AG04450 (cell line): ENCODE measurements at regions not wholly inside any gene's neighbourhood (a gene's known extent, or its start where the extent isn't known, plus 50 kb on each side); places are given as distances from the start of the nearest gene placed in this dataset.

Source experiments
- CTCF ChIA-PET: fragments of 300-600, 350-600 bp; formaldehyde crosslinking; extraction: SDS; loops from one replicate; lab custom pipeline; 2022; ENCODE audit warnings: antibody characterized with exemption, inconsistent platforms; lab: Charles Lee
- POLR2A ChIA-PET: fragments of 350-600 bp; formaldehyde crosslinking; extraction: SDS; loops from one replicate; lab custom pipeline; 2021; ENCODE audit warnings: antibody characterized with exemption, inconsistent platforms; lab: Yijun Ruan, JAX
- DNase-seq: peaks from one replicate; pipeline ENCODE4 v3.0.0-alpha.2; 2011; ENCODE audit warnings: low read depth, low spot score
- H3K27ac ChIP-seq: one replicate; pipeline ENCODE4 v1.5.1; 2012; ENCODE audit warnings: low read depth, low read length, control low read depth
- H3K27me3 ChIP-seq: one replicate; pipeline ENCODE4 v1.6.0; 2012; ENCODE audit warnings: low read length; ENCODE audit not compliant: control insufficient read depth, insufficient read depth
- H3K4me3 ChIP-seq: 2 replicates; pipeline ENCODE4 v1.5.1; 2011; ENCODE audit warnings: mild to moderate bottlenecking, low read depth, low read length, control low read depth
- H3K9me3 ChIP-seq: 2 replicates; pipeline ENCODE4 v1.5.1; 2012; ENCODE audit warnings: low read length; ENCODE audit not compliant: control insufficient read depth, insufficient read depth
- TF ChIP-seq, protein P1 (sequence below): IDR thresholded peaks from 2 replicates; pipeline ENCODE4 v1.5.1; 2011; ENCODE audit warnings: low read depth, low read length, control low read depth, inconsistent platforms

DNA sequence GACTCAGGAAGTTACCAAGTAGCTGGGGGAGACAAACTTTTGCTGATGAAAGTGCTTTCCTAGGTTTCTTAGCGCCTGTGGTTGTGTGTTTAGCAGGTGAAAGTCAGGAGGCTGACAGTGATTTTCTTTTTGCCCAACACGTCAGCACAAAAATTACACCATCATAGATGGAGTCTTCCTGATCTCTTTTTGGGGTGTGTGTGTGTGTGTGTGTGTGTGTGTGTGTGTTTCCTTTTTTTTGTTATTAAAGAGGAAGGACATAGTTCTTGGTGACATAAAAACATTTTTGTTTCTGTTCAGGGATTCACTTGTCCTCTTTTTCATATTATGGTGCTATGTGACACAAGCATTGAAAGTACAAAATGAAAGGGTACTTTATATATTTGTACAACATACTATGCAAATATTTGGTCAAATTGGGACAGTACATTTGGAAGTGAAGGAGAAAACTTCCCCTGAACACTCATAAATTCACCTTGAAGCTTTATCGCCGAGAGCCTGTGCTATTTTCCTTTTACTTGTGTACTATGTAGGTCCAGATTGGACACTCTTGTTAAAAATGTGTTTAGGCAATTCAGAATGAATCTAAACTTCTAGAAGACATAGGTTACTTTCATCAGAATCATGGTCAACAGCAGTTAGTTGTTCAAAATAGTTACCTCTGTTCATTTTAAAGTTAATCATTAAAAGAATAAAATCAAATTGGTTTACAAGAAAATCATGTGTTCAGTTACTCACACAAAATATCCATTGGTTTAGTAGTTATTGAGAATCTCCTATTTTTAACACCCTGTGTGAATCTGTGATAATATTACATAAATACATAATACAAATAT lies 491.9 kb downstream of the IRS1 start:
- no peak for DNase-seq
- Histone ChIP-seq H3K4me3 (no peak overlapping the region), H3K27me3 (no peaks in the 10 kb centered on the region), H3K27ac (no peak overlapping the region), H3K9me3 (no peaks in the 10 kb centered on the region)
- CTCF ChIA-PET, result no interaction called here
- POLR2A ChIA-PET, result no interaction called here
- TF ChIP-seq, protein P1, sequence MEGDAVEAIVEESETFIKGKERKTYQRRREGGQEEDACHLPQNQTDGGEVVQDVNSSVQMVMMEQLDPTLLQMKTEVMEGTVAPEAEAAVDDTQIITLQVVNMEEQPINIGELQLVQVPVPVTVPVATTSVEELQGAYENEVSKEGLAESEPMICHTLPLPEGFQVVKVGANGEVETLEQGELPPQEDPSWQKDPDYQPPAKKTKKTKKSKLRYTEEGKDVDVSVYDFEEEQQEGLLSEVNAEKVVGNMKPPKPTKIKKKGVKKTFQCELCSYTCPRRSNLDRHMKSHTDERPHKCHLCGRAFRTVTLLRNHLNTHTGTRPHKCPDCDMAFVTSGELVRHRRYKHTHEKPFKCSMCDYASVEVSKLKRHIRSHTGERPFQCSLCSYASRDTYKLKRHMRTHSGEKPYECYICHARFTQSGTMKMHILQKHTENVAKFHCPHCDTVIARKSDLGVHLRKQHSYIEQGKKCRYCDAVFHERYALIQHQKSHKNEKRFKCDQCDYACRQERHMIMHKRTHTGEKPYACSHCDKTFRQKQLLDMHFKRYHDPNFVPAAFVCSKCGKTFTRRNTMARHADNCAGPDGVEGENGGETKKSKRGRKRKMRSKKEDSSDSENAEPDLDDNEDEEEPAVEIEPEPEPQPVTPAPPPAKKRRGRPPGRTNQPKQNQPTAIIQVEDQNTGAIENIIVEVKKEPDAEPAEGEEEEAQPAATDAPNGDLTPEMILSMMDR, result no peak

DNA sequence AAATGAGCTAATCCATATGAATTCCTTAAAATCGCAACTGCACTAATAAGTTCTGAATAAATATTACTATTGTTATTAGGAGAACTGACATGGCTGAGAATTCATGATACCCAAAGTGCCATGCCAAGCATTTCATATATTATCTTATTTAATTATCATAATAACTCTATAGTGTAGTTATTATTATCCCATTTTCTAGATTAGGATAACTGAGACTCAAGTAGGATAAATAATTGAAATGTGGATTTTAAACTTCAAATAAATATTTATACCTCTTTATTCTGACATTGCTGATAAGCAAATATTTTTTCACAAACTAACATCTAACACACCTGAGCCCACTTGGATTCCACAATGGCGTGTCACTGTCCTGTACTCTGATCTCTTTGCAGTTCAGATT lies 492.7 kb downstream of the IRS1 start:
- ChIA-PET POLR2A (no interaction called here), CTCF (no interaction called here)
- no peak for DNase-seq
- H3K27ac ChIP-seq, result no peak overlapping the region
- H3K4me3 ChIP-seq, result no peak overlapping the region
- TF ChIP-seq, protein P1, result no peak
- H3K9me3 ChIP-seq, result no peaks in the 10 kb centered on the region
- no peaks in the 10 kb centered on the region for H3K27me3 ChIP-seq

DNA sequence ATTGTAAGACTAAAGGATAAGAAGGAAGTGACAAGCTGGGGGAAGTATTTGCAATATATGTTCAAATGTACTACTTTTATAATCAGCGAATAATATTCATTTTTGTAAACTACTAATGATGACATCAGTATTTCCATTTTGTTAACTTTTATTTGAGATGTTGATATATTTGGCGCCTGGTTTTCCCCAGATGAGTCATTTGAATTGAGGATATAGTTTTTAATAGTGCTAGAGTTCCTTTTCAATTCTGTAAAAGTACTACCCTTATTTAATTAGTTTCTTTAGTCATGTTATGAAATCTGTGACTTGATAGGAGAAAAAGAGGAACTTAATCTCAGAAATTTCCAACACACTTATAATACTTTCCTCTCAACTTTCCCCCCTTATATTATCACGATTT lies 495.3 kb downstream of the IRS1 start:
- H3K27ac ChIP-seq, result no peak overlapping the region
- H3K27me3 ChIP-seq, result no peaks in the 10 kb centered on the region
- CTCF ChIA-PET, result no interaction called here
- H3K9me3 ChIP-seq, result no peaks in the 10 kb centered on the region
- TF ChIP-seq, protein P1, result no peak
- POLR2A ChIA-PET, result no interaction called here
- no peak overlapping the region for H3K4me3 ChIP-seq
- no peak for DNase-seq

DNA sequence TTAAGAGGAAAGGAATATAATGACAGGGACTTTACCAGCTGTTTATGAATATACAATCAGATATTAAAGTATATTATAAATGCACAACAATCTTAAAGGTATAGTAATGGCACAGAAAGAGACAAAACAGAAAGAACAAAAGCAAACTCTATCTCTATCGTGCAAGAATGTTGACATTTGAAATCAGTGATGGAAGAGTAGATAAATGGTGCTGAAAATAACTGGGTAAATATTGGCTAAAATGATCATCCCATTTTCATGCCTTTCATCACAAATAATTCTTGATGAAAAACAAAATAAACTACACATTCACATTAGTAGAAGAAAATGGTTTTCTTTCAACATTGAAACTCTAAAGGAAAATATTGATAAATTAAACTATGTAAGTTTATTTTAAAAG lies 495.9 kb downstream of the IRS1 start:
- H3K27ac ChIP-seq, result no peak overlapping the region
- TF ChIP-seq, protein P1, result no peak
- ChIA-PET POLR2A (no interaction called here), CTCF (no interaction called here)
- no peak for DNase-seq
- no peak overlapping the region for H3K4me3 ChIP-seq
- H3K9me3 ChIP-seq, result no peaks in the 10 kb centered on the region
- H3K27me3 ChIP-seq, result no peaks in the 10 kb centered on the region

DNA sequence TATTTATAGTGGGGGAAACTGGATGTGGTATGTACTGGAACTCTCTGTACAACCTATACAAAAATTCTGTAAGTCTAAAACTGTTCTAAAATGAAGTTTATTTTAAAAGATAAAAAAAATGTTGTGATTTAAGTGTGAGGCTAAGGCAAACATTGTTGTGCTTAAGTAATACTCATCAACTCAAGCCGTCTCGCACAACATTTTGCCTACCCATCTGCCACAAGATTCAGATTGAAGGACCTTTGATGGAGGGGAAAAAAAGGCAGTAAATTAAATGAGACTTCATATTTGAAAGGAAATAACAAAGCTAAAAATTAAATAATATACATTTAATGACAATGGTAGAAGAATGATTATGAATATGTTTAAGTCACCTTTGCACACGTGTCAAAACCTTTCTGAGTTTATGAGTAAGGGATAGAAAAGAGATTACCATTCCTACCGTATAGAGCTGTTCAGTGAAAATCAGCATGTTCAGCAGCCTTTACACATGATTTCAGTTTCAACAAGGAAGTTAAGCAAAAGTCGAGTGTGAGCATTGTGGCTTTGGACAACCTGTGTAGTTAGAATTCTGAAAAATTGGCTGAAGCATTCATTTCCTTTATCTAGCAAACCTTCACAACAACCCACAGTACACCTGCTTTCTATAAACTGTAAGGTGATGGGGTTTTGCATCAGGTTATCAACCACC lies 499.3 kb downstream of the IRS1 start:
- H3K9me3 ChIP-seq, result no peaks in the 10 kb centered on the region
- H3K27me3 ChIP-seq, result no peaks in the 10 kb centered on the region
- ChIA-PET CTCF (no interaction called here), POLR2A (no interaction called here)
- TF ChIP-seq, protein P1, result no peak
- no peak for DNase-seq
- no peak overlapping the region for H3K27ac ChIP-seq
- no peak overlapping the region for H3K4me3 ChIP-seq
